Erythroblast (primary cell): ENCODE measurements at regions not wholly inside any gene's neighbourhood (a gene's known extent, or its start where the extent isn't known, plus 50 kb on each side); places are given as distances from the start of the nearest gene placed in this dataset.

ENCODE experiments used
- GATA1 ChIP-seq: IDR thresholded peaks from 2 replicates; pipeline ENCODE4 v1.6.1; 2011; ENCODE audit warnings: low read depth, mild to moderate bottlenecking, control low read depth, low read length, moderate library complexity
- POLR2A ChIP-seq: IDR thresholded peaks from 2 replicates; pipeline ENCODE4 v1.6.1; 2011; ENCODE audit warnings: mild to moderate bottlenecking, low read length

DNA sequence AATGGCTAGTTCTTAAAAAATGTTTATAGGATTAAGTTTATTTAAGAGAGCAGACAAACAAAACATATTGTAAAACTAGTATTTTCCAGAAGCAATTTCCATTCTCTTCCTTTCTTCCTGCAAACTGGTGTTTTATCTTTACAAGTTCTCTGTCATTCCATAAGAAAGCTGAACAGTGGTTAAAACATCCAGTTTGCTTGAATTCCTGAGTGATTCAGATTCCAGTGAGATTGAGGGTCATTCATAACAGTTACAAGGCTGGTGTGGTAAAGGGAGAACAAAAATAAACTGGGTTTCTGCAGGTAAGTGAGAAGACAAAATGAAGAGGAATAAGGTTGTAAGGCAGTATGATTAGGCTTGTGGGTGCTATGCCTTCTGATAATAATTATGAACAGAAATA lies 544.8 kb upstream of the DIPK2B start:
- TF ChIP-seq POLR2A (no peak), GATA1 (no peak)
